ENCODE measurements at regions not wholly inside any gene's neighbourhood (a gene's known extent, or its start where the extent isn't known, plus 50 kb on each side); places are given as distances from the start of the nearest gene placed in this dataset.
A peak's percentile ranks its signal among the peaks of the same experiment; 100 is the strongest.

GRCh38 chr9:107546859-107547258 is 57.3 kb upstream of the KLF4 start:
- H3K14ac ChIP-seq (replicated peaks; ENCODE audit: low read depth, low read length), result no peak overlapping the region
- no peak overlapping the region for H3K4me3 ChIP-seq (ENCODE audit: insufficient read depth, low read depth, low read length)
- H4K5ac ChIP-seq (ENCODE audit: low read depth, low read length), result no peak overlapping the region
- TF ChIP-seq RAD21 (IDR thresholded peaks at IDR 0.05; ENCODE audit: low read length) (no peak), CHD1 (IDR thresholded peaks at IDR 0.05; ENCODE audit: low read depth, low read length) (no peak), RFX5 (IDR thresholded peaks at IDR 0.05; ENCODE audit: low read depth, low read length) (no peak), MAFK (IDR thresholded peaks at IDR 0.05; ENCODE audit: low read depth, low read length) (no peak), SMC3 (IDR thresholded peaks at IDR 0.05; ENCODE audit: low read depth, low read length) (no peak)
- TF ChIP-seq, protein P1, sequence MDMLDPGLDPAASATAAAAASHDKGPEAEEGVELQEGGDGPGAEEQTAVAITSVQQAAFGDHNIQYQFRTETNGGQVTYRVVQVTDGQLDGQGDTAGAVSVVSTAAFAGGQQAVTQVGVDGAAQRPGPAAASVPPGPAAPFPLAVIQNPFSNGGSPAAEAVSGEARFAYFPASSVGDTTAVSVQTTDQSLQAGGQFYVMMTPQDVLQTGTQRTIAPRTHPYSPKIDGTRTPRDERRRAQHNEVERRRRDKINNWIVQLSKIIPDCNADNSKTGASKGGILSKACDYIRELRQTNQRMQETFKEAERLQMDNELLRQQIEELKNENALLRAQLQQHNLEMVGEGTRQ (IDR thresholded peaks at IDR 0.05; ENCODE audit: low read depth, low read length), result no peak
- BruUV-seq (replicated peaks), result no TSS peak
- H3K4ac ChIP-seq (ENCODE audit: low read depth, low read length), result no peak overlapping the region
- intact Hi-C loops (cut with micrococcal nuclease), result loop anchor here (5.0 kb wide), 1 partner anchor 185 kb away; no protein-coding TSS in a partner anchor
- H3K9me1 ChIP-seq (ENCODE audit: insufficient read depth, low read length), result peaks cover 6% of the 10 kb centered on the region; the same call in 1 of the 2 replicates
- POLR2A ChIA-PET (ENCODE audit: unreplicated experiment), result no interaction called here
- H2BK15ac ChIP-seq (ENCODE audit: low read depth, low read length), result no peak overlapping the region; the same call in 2 of the 3 replicates
- H3K9ac ChIP-seq (ENCODE audit: low read depth, low read length), result no peak overlapping the region
- H2AK9ac ChIP-seq (replicated peaks; ENCODE audit: low read depth, low read length, poor library complexity), result no peak overlapping the region
- H4K91ac ChIP-seq (ENCODE audit: insufficient read depth, low read depth, low read length), result no peak overlapping the region
- H2BK5ac ChIP-seq (ENCODE audit: low read depth, low read length, poor library complexity, severe bottlenecking), result no peak overlapping the region
- H2BK20ac ChIP-seq (ENCODE audit: low read depth, low read length), result no peak overlapping the region
- H3K79me1 ChIP-seq (ENCODE audit: low read depth in 1 of 2, low read length in 2 of 2), result no peaks in the 10 kb centered on the region
- 0 out of 2 replicates have a peak overlapping the region, but pooled peaks have one; percentile 98 for H2BK120ac ChIP-seq (ENCODE audit: low read depth, low read length)
- no peak overlapping the region for H3K56ac ChIP-seq (ENCODE audit: extremely low read depth, insufficient read depth, low read length)
- H3K4me2 ChIP-seq (ENCODE audit: low read depth, low read length), result no peak overlapping the region
- H4K8ac ChIP-seq (ENCODE audit: low read depth in 2 of 2, low read length in 2 of 2), result no peak overlapping the region
- H3K4me1 ChIP-seq (ENCODE audit: control insufficient read depth, insufficient read depth, low read length), result peaks cover 12% of the 10 kb centered on the region
- H3K27ac ChIP-seq (ENCODE audit: insufficient read depth, low read length), result no peak overlapping the region
- no peaks in the 10 kb centered on the region for H4K20me1 ChIP-seq (ENCODE audit: insufficient read depth, low read length)
- DNase-seq (no peak), ATAC-seq (ENCODE audit: low read depth) (no peak)
- H3K18ac ChIP-seq (ENCODE audit: low read depth, low read length), result no peak overlapping the region
- no peaks in the 10 kb centered on the region for H3K36me3 ChIP-seq (ENCODE audit: control insufficient read depth, insufficient read depth, low read length)
- CTCF ChIA-PET, result no interaction called here
- in situ Hi-C loops (cut with MboI; ENCODE audit: low sequenced_read_pairs), result no loop called here
- H2AFZ ChIP-seq (replicated peaks; ENCODE audit: low read length, poor library complexity), result no peak overlapping the region
- no peak overlapping the region for H3K23ac ChIP-seq (ENCODE audit: low read depth, low read length)
- dilution Hi-C loops (cut with HindIII; ENCODE audit: low sequenced_read_pairs, unreplicated experiment), result no loop called here
- no peaks in the 10 kb centered on the region for H3K27me3 ChIP-seq (ENCODE audit: control insufficient read depth, insufficient read depth, low read length)
- no peaks in the 10 kb centered on the region for H3K9me3 ChIP-seq (ENCODE audit: control insufficient read depth, insufficient read depth, low read length)
- no peak overlapping the region for H2AK5ac ChIP-seq (ENCODE audit: low read depth, low read length)
